GM18858 (cell line): ENCODE measurements at regions not wholly inside any gene's neighbourhood (a gene's known extent, or its start where the extent isn't known, plus 50 kb on each side); places are given as distances from the start of the nearest gene placed in this dataset.

ENCODE experiments used
- ATAC-seq: cut with Tn5 transposase; IDR thresholded peaks from one replicate; pipeline ENCODE4 v1.9.1; 2021; ENCODE audit not compliant: unreplicated experiment

- ATAC-seq, result no peak
These were observed 223.8 kb downstream of the FBXO15 start for GRCh38 chr18:73923866-73924265.

- ATAC-seq, result no peak
These were observed 227.6 kb downstream of the FBXO15 start for GRCh38 chr18:73920033-73920432.

- ATAC-seq, result no peak
These were observed 228.8 kb downstream of the FBXO15 start for GRCh38 chr18:73918816-73919215.

- ATAC-seq, result no peak
These were observed 230.6 kb downstream of the FBXO15 start for GRCh38 chr18:73917046-73917445.

- ATAC-seq, result no peak
These were observed 234.1 kb downstream of the FBXO15 start for GRCh38 chr18:73913505-73913904.

GRCh38 chr18:73908323-73908722 lies 239.3 kb downstream of the FBXO15 start:
- no peak for ATAC-seq

GRCh38 chr18:73901566-73901965 lies 246.1 kb downstream of the FBXO15 start:
- ATAC-seq, result no peak

- no peak for ATAC-seq
These were observed 246.5 kb downstream of the FBXO15 start for GRCh38 chr18:73901151-73901550.

GRCh38 chr18:73900106-73900835 lies 247.4 kb downstream of the FBXO15 start:
- no peak for ATAC-seq

- ATAC-seq, result no peak
These were observed 250.1 kb downstream of the FBXO15 start for GRCh38 chr18:73897517-73897916.

GRCh38 chr18:73896685-73897084 lies 250.9 kb downstream of the FBXO15 start:
- ATAC-seq, result peak; percentile 79

GRCh38 chr18:73895701-73896100 lies 251.9 kb downstream of the FBXO15 start:
- ATAC-seq, result no peak

GRCh38 chr18:73893880-73894279 lies 253.8 kb downstream of the FBXO15 start:
- no peak for ATAC-seq

GRCh38 chr18:73891572-73892421 lies 255.8 kb downstream of the FBXO15 start:
- ATAC-seq, result no peak

GRCh38 chr18:73888565-73888964 lies 259.1 kb downstream of the FBXO15 start:
- ATAC-seq, result no peak

- no peak for ATAC-seq
These were observed 259.8 kb downstream of the FBXO15 start for GRCh38 chr18:73887801-73888200.

- ATAC-seq, result no peak
These were observed 262.8 kb downstream of the FBXO15 start for GRCh38 chr18:73884868-73885267.

- ATAC-seq, result no peak
These were observed 266.2 kb downstream of the FBXO15 start for GRCh38 chr18:73881396-73881917.

- no peak for ATAC-seq
These were observed 267.2 kb downstream of the FBXO15 start for GRCh38 chr18:73880387-73880786.

- ATAC-seq, result no peak
These were observed 267.9 kb downstream of the FBXO15 start for GRCh38 chr18:73879766-73880165.

- ATAC-seq, result no peak
These were observed 268.3 kb downstream of the FBXO15 start for GRCh38 chr18:73879328-73879727.

GRCh38 chr18:73869182-73869581 lies 278.5 kb downstream of the FBXO15 start:
- ATAC-seq, result no peak
